NOMO-1 (cell line): ENCODE measurements at regions not wholly inside any gene's neighbourhood (a gene's known extent, or its start where the extent isn't known, plus 50 kb on each side); places are given as distances from the start of the nearest gene placed in this dataset.

Experiments
- DNase-seq, 2 experiments: peaks; one replicate each; lab custom pipeline; 2025; ENCODE audit not compliant: unreplicated experiment in 2 of 2; lab: John Stamatoyannopoulos, UW

DNA sequence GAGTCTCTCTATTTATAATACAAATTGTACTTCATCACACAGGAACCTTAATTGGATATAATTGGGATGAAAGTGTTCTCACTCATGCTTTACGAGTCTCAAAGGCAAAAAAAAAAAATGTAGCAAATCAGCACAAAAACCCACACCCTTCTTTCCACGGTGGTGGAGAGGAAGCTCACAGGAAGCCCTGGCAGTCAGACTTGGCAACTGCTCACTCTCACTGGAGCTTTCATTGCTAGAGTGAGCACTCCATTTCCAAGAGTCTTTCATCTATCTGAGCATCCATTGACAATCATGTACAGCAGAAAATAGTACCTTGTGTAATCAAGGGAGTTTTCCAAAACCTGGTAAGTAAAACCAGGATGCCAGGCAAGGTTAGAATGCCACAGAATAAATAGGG lies 2159.4 kb upstream of the AGA start:
- no peak for DNase-seq

DNA sequence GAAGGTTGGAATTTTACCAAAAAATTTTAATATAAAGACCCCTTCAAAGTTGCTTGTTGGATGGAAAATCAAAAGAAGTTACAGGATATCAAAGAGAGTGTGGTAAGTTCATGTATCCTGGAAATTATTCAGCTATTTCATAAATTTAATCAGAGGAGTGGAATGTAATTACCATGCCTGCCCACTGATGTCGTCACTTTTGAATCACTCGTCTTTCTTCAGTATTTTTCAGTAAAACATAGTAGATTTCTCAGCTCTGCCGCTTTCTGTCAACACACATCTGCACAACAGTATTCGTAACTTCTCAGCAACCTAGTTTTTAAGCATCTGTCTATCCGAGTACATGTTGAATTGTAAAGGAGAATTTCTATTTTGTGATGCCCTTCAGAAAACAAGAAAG lies 2163.0 kb upstream of the AGA start:
- no peak for DNase-seq

DNA sequence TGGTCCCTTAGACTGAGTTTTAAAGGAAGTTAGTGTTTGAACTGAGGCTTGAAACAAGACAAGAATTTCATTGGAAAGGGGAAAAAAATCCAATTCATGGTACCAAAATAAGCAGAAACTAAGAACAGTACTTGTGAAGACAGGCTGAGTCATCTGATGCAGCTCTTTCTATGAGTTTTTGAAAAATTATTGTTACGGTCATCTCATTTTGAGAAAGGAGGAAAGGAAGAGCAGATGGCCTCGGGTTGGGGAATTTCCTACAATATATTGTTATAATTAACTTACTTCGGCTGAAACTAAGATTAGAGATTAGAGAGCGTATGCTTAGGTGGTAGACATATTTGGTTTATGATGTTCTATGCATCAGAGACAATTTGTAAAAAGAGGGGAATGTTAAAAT lies 2164.8 kb upstream of the AGA start:
- DNase-seq, result no peak

DNA sequence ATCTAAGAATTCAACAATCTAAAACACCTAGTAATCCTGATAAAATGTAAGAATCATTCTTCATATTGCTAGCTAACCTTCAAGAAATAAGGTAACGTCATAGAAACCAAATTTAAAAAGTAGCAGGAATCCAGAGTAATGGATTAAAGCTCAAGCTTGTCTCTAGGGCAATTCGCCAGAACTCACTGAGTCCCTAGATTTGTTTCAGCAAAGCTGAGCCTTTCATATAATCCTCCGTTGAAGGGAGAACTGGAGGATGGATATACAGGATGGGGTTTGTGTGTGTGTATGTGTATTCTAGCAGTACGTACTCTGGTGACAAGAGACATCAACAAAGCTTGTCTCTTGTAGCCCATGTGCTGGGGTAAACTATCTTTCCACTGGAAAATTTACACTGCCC lies 2173.5 kb upstream of the AGA start:
- DNase-seq, result no peak

DNA sequence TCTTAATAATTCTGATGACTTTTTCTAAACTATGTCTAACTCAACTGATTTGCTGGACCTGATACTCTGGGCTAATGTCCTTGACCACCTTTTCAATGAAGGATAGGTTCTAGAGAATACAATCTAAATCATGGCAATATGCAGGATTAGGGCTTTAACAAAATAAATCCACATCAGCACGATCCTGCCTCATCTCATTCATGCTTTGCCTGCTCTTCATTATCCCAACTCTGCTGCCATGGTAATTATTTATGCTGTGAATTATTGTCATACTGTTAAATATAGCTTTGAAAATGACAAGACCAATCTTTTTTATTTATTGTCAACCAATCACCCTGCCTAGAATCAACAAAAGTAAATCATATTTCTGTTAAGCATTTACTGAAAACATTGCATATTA lies 2176.7 kb upstream of the AGA start:
- DNase-seq, result no peak

DNA sequence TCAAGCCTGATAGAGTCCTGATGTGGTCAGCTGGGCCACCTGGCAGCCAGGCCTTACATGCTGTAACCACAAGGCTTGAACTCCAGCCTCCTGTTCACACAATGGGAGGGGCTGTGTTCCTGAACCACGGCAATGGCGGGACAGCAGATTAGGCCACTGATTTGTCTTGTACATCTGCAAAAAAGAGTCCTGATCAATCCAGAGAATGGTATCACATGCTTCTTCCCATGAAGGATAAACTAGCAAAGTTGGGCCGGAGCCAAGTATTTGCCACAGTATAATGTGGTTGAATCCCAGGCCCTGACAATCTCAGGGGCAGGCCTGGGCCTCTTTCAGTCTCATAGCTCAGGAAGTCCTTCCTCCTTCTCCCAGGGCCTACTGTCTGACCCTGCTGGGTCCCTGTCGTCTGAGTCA lies 2182.5 kb upstream of the AGA start:
- DNase-seq, result no peak

DNA sequence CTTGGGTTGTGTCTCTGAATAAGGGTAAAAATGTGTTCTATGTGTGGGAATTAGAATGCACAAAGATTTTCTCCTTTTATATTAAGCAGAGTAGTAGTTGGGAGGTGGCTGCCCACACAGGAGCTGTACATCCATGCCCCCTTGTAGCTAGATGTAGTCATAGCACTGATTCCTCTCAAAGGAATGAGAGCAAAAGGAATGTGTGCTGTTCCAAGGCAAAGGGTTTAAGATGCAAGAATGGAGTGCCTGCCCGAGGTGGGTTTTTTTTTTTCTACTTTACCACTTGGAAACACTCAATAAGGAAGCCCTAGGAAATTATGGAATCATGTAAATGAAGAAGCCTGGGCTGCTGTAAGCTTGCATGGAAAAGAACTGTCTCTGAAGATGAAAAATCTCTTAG lies 2183.2 kb upstream of the AGA start:
- DNase-seq, result no peak

DNA sequence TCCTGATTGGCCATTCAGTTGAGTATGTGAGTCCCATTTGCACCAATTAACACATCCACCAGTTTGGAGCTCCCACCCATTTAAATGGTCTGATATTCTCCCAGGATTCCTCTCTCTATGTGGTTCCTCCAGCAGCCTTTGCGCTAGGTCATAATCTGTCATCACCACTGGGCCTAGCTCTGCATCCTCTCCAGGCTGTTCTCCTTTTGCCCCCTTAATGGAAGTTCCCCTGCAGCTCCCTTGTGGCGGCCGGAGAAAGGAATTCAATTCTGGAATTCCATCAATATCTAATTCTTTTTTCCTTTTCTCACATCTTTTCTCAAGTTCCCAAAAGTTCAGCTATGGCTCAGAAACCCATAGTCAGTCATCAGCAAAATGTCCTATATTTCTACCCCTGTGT lies 2184.4 kb upstream of the AGA start:
- DNase-seq, result no peak

DNA sequence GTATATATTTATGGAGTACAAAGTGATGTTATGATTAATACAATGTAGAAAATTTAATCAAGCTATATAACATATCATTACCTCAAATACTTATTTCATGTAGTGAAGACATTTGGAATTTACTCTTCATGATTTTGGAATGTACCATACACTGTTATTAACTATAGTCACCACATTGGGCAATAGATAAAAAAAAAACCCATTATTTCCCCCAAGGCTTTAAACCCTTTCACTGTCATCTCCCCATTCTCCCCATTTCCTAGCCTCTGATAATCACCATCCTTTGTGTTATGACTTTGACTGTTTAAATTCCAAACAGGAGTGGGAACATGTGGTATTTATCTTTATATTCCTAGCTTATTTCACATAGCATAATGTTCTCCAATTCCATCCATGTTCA lies 2189.1 kb upstream of the AGA start:
- no peak for DNase-seq

DNA sequence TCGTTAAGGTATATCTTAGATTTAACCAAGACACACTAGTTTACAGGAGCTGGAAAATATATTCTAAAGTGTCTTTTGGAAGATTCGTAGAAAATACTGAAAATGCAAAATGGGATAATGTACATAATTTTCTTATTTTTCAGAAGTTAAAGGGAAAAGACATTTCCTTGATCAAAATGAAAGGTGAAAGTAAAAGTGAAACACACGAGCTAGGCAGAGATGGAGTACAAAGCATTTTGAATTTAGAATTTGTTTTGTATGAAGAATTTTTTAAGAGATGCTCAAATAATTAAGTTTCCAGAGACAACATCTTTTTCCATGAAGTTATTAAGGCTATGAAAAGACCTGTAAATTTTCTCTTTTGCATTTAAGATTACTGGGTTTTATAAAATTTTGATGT lies 2192.6 kb upstream of the AGA start:
- no peak for DNase-seq

DNA sequence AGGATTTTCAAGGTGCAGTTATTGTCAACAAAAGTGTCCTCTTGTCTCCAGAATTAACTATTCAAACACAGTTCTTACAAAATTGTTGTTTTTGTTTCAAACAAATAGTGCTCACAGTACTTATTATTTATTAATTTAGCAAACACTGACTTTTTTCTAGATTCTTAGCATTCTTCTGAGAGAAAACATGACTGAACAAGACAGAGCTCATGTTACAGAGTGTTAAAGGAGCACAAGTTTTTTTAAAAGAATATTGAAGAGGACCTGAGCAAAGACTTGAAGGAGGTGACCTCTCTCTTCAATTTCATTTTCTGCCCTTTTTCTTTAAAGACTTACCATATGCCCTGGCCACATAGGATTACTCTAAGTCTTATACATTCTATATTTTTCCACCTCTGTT lies 2220.3 kb upstream of the AGA start:
- DNase-seq, result no peak

DNA sequence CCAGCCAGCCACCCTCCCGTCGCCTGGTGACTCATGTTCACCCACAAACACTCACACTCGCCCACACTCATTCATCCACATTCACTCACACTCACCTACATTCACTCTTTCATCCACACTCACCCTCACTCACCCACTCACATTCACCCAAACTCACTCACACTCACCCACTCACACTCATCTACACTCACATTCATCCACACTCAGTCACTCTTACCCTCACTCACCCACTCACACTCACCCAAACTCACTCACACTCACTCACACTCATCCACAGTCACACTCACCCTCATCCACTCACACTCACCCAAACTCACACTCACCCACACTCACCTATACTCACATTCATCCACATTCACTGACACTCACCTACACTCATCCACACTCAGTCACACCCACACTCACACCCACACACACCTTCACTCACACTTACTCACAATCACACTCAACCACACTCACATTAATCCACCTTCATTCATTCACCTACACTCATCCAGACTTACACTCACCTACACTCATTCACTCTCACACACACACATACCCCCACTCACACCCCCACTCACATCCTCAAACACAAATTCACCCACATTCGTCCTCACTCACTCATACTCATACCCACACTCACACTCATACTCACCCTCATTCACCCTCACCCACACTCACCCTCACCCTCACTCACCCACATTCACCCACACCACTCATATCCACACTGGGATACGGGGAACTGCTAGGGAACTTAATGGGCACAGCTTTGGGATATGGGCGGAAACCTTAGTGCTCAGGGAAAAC lies 2221.6 kb upstream of the AGA start:
- DNase-seq, result no peak

DNA sequence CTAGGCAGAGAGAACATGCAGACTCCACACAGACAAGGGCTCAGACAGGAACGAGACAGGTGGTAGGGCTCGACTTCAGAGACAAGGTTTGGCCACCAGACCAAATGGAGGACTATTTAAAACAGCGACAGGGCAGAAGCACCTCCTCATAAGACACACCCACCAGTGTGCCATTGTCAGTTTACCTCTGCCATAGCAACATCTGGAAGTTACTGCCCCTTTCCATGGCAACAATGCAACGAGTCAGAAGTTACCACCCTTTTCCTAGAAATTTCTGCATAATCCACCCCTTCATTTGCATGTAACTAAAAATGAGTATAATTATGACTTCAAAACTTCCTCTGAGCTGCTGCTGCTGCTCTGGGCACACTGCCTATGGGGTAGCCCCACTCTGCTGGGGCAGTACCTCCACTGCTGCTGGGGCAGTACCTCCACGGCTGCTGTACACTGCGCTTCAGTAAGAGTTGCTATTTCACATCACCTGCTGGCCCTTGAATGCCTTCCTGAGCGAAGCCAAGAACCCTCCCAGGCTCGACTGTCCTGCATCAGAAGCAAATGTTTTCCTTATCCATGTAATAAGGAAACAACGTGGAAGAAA lies 2222.3 kb upstream of the AGA start:
- DNase-seq, result no peak

DNA sequence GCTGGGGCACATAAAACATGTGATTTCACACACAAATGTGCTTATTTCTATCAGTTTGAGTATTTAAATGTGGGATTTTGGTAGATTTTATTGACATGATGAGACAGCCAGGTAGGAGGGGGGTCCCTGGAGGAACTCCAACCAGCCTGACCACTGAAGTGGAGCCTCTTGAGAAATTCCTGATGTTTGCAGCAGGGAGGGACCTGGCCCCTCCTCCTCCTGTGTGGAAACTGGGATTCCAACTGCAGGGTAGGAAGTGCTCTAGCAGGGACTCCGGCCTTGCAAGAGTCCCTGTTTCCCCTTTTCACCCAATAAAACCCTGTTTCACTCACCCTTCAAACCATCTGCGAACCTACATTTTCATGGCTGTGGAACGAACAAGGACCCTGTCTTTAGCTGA lies 2224.0 kb upstream of the AGA start:
- DNase-seq, result no peak

DNA sequence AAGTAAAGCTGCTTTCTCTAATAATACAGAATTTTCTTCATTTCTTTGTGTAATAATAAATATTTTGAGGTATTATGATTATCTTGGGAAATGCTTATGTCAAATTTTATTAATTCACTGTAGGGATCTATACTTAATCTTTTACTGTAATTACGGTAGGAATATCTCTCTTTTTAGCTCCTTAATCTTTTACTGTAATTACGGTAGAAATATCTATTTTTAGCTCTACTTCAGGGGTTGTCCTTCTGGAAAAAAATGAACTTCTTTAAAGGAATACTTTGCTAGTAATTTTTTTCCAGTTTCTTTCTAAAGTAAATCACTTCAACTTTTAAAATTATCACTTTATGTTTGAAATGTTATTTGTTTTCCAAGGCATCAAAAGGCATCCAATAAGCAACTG lies 2229.4 kb upstream of the AGA start:
- DNase-seq, result no peak

DNA sequence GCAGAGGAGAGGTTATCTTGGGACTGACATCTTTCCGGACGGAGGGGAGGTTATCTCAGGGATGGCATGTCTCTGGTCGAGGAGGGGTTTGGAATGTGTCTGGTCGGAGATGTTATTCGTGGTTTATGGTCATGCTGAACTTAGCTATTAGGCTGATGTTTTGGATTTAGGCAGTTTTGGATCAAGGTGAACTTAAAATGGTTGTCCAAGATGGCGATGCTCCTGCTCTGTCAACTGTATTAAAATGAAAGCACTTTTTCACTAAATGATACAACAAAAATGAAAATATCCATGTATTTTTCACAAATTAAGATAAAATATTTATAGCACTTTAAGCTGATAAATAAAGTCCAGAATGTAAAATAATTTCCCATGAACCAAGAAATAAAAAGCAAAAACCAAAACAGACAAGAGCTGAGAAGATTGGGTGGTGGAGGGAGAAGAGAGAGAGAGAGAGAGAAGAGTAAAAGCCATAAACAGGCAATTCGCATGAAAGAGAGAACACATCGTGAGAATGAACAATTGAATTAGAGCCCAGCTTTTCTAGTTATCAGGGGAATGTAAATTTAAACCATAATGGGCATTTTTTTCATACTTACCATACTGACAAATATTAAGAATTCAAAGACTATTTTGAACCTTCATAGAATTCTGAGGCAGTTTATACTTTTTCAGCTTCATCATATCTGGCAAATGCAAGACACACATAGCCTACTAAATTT lies 2236.0 kb upstream of the AGA start:
- no peak for DNase-seq

DNA sequence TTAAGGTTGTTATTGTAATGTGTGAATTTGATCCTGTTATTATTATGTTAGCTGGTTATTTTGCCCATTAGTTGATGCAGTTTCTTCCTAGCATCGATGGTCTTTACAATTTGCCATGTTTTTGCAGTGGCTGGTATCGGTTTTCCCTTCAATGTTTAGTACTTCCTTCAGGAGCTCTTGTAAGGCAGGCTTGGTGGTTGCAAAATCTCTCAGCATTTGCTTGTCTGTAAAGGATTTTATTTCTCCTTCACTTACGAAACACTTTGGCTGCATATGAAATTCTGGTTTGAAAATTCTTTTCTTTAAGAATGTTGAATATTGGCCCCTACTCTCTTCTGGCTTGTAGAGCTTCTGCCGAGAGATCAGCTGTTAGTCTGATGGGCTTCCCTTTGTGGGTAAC lies 2241.4 kb upstream of the AGA start:
- peak in 1 of 2 experiments; percentile 2 for DNase-seq

DNA sequence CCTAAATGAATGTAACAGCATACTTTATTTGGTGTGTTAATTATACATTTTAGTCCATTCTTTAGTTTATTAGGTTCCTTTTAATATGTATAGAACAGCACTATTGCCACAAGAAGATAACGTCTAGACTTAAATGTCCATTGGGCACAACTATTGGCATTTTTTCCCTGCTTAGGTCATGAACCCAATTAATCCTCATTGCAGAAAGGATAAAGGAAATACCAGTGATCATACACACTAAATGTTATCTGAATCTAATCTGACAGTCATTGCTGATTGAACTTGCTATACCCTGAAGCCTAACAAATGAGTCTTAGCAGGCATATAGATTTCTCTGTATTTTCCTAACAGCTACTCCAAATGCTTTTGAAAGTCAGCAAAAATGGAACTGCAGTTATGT lies 2250.0 kb upstream of the AGA start:
- DNase-seq, result no peak

DNA sequence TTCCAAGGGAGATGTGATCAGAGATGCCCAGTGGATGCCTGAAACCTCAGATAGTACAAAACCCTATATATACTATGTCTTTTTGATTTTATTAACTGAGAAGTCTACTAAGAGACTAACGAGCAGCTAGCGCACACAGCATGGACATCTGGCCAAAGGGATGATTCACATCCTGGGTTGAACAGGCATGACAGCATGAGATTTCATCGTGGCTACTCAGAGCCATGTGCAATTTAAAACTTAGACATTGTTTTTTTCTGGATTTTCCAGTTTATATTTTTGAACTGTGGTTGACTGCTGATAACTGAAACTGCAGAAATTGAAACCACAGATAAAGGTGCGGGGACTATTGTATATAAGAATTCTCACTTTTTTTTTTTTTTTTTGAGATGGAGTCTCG lies 2252.9 kb upstream of the AGA start:
- DNase-seq, result no peak

DNA sequence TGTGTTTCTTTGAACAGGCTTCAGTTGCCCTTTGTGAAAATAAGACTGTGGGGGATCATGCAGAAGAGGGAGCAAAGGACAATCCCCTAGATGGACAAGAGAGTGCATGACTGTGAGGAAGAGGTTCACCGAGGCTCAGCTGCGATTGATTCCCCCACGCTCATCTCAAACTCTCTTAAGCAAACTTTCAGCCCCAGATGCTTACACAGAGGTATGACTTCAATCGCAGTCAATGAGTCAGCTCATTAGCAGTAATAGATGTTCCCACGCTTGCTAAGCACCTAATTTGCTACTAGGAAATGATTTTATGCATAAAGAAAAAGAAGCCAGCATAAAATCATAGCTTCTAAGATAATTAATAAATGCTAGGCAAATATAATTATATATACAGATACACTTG lies 2256.1 kb upstream of the AGA start:
- no peak for DNase-seq

DNA sequence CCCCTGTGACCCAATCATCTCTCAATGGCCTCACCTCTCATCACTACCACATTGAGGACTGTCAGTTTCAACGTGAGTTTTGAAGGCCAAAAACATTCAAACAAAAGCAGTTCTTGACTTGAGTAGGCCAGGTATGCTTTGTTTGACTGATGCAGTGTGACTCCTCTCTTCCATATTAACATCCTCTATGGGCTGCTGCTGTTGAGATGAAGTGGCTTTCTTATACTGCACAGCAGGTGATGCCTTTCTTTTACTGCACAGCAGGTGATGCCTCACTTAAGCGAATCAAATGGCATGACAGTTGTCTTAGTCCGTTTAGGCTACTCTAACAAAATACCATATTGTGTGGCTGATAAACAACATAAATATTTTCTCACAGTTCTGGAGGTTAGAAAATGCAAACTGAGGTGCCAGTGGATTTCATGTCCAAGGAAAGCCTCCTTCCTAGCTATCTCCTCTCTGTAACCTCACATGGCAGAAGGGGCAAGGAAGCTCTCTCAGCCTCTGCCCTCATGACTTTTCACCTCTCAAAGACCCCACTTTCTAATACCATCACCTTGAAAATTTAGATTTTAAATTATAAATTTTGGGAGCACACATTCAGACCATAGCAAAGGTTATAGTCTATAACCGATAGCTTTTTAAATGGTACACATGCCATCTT lies 2267.9 kb upstream of the AGA start:
- DNase-seq, result no peak
